ENCODE measurements at regions not wholly inside any gene's neighbourhood (a gene's known extent, or its start where the extent isn't known, plus 50 kb on each side); places are given as distances from the start of the nearest gene placed in this dataset.

GRCh38 chr12:43214166-43214565, 337.8 kb downstream of the ADAMTS20 start:
- no peak for TF ChIP-seq EZH2phosphoT487 (IDR thresholded peaks at IDR 0.05; ENCODE audit: borderline replicate concordance)
- H3K4me3 ChIP-seq (ENCODE audit: low read length, poor library complexity, severe bottlenecking) = no peak overlapping the region
- H3K4me1 ChIP-seq (ENCODE audit: insufficient read depth, low read length, poor library complexity, severe bottlenecking) = no peaks in the 10 kb centered on the region
- no peak overlapping the region for H3K9ac ChIP-seq (ENCODE audit: low read depth, low read length, poor library complexity, severe bottlenecking)
- 0 out of 2 replicates have a peak, but pooled peaks cover 4% of the 10 kb centered on the region for H3K9me2 ChIP-seq (replicated peaks; ENCODE audit: low read depth, low read length)
- H2AFZ ChIP-seq (ENCODE audit: low read length) = no peak overlapping the region
- no peaks in the 10 kb centered on the region for H3K79me2 ChIP-seq (ENCODE audit: insufficient read depth, low read length)
- no peak overlapping the region for H3K4me2 ChIP-seq (ENCODE audit: low read depth, low read length, poor library complexity, severe bottlenecking)
- no peaks in the 10 kb centered on the region for H3F3A ChIP-seq (ENCODE audit: low read depth)
- no peaks in the 10 kb centered on the region for H3K9me3 ChIP-seq (ENCODE audit: insufficient read depth, low read depth, low read length)
- no peaks in the 10 kb centered on the region for H4K20me1 ChIP-seq (ENCODE audit: insufficient read depth, low read length, poor library complexity, severe bottlenecking)
- no peaks in the 10 kb centered on the region for H3K36me3 ChIP-seq (ENCODE audit: insufficient read depth, low read length)
- H3K27me3 ChIP-seq (ENCODE audit: insufficient read depth, low read length, poor library complexity, severe bottlenecking) = no peaks in the 10 kb centered on the region

- TF ChIP-seq CTCF (conservative IDR thresholded peaks at IDR 0.05; ENCODE audit: low read length) = no peak
- no peak for TF ChIP-seq EZH2phosphoT487 (IDR thresholded peaks at IDR 0.05; ENCODE audit: borderline replicate concordance)
- H3K4me2 ChIP-seq (ENCODE audit: low read depth, low read length, poor library complexity, severe bottlenecking) = no peak overlapping the region
- no peak overlapping the region for H3K9ac ChIP-seq (ENCODE audit: low read depth, low read length, poor library complexity, severe bottlenecking)
- H3K9me3 ChIP-seq (ENCODE audit: insufficient read depth, low read depth, low read length) = no peaks in the 10 kb centered on the region
- H4K20me1 ChIP-seq (ENCODE audit: insufficient read depth, low read length, poor library complexity, severe bottlenecking) = no peaks in the 10 kb centered on the region
- H3K4me1 ChIP-seq (ENCODE audit: insufficient read depth, low read length, poor library complexity, severe bottlenecking) = no peaks in the 10 kb centered on the region
- no peaks in the 10 kb centered on the region for H3K79me2 ChIP-seq (ENCODE audit: insufficient read depth, low read length)
- no peak overlapping the region for H2AFZ ChIP-seq (ENCODE audit: low read length)
- no peaks in the 10 kb centered on the region for H3K27me3 ChIP-seq (ENCODE audit: insufficient read depth, low read length, poor library complexity, severe bottlenecking)
- H3F3A ChIP-seq (ENCODE audit: low read depth) = no peaks in the 10 kb centered on the region
- no peak overlapping the region for H3K4me3 ChIP-seq (ENCODE audit: low read length, poor library complexity, severe bottlenecking)
- H3K36me3 ChIP-seq (ENCODE audit: insufficient read depth, low read length) = no peaks in the 10 kb centered on the region
- H3K9me2 ChIP-seq (replicated peaks; ENCODE audit: low read depth, low read length) = 0 out of 2 replicates have a peak, but pooled peaks cover 4% of the 10 kb centered on the region
Observed at GRCh38 chr12:43213608-43214007, 338.4 kb downstream of the ADAMTS20 start.

GRCh38 chr12:43210485-43211192, 341.4 kb downstream of the ADAMTS20 start:
- no peaks in the 10 kb centered on the region for H3K79me2 ChIP-seq (ENCODE audit: insufficient read depth, low read length)
- H3K36me3 ChIP-seq (ENCODE audit: insufficient read depth, low read length) = no peaks in the 10 kb centered on the region
- no peak overlapping the region for H2AFZ ChIP-seq (ENCODE audit: low read length)
- H3K4me1 ChIP-seq (ENCODE audit: insufficient read depth, low read length, poor library complexity, severe bottlenecking) = no peaks in the 10 kb centered on the region
- no peaks in the 10 kb centered on the region for H3K9me3 ChIP-seq (ENCODE audit: insufficient read depth, low read depth, low read length)
- no peaks in the 10 kb centered on the region for H4K20me1 ChIP-seq (ENCODE audit: insufficient read depth, low read length, poor library complexity, severe bottlenecking)
- H3F3A ChIP-seq (ENCODE audit: low read depth) = no peaks in the 10 kb centered on the region
- H3K9me2 ChIP-seq (replicated peaks; ENCODE audit: low read depth, low read length) = no peaks in the 10 kb centered on the region
- H3K4me2 ChIP-seq (ENCODE audit: low read depth, low read length, poor library complexity, severe bottlenecking) = no peak overlapping the region
- TF ChIP-seq CTCF (conservative IDR thresholded peaks at IDR 0.05; ENCODE audit: low read length) = no peak
- TF ChIP-seq EZH2phosphoT487 (IDR thresholded peaks at IDR 0.05; ENCODE audit: borderline replicate concordance) = no peak
- H3K9ac ChIP-seq (ENCODE audit: low read depth, low read length, poor library complexity, severe bottlenecking) = no peak overlapping the region
- no peak overlapping the region for H3K4me3 ChIP-seq (ENCODE audit: low read length, poor library complexity, severe bottlenecking)
- no peaks in the 10 kb centered on the region for H3K27me3 ChIP-seq (ENCODE audit: insufficient read depth, low read length, poor library complexity, severe bottlenecking)

GRCh38 chr12:43208627-43209026, 343.4 kb downstream of the ADAMTS20 start:
- Histone ChIP-seq H3F3A (ENCODE audit: low read depth) (no peaks in the 10 kb centered on the region), H3K9ac (ENCODE audit: low read depth, low read length, poor library complexity, severe bottlenecking) (no peak overlapping the region), H4K20me1 (ENCODE audit: insufficient read depth, low read length, poor library complexity, severe bottlenecking) (no peaks in the 10 kb centered on the region), H3K27me3 (ENCODE audit: insufficient read depth, low read length, poor library complexity, severe bottlenecking) (no peaks in the 10 kb centered on the region), H3K4me3 (ENCODE audit: low read length, poor library complexity, severe bottlenecking) (no peak overlapping the region), H3K9me2 (replicated peaks; ENCODE audit: low read depth, low read length) (no peaks in the 10 kb centered on the region), H3K4me2 (ENCODE audit: low read depth, low read length, poor library complexity, severe bottlenecking) (no peak overlapping the region), H2AFZ (ENCODE audit: low read length) (no peak overlapping the region), H3K79me2 (ENCODE audit: insufficient read depth, low read length) (no peaks in the 10 kb centered on the region), H3K36me3 (ENCODE audit: insufficient read depth, low read length) (no peaks in the 10 kb centered on the region), H3K4me1 (ENCODE audit: insufficient read depth, low read length, poor library complexity, severe bottlenecking) (no peaks in the 10 kb centered on the region), H3K9me3 (ENCODE audit: insufficient read depth, low read depth, low read length) (no peaks in the 10 kb centered on the region)
- TF ChIP-seq CTCF (conservative IDR thresholded peaks at IDR 0.05; ENCODE audit: low read length) (no peak), EZH2phosphoT487 (IDR thresholded peaks at IDR 0.05; ENCODE audit: borderline replicate concordance) (no peak)
